Ovary (tissue), 7 donors: ENCODE measurements at regions not wholly inside any gene's neighbourhood (a gene's known extent, or its start where the extent isn't known, plus 50 kb on each side); places are given as distances from the start of the nearest gene placed in this dataset.

ENCODE experiments used
- DNase-seq, 5 donors: peaks; one replicate each; pipeline ENCODE4 v3.0.0-alpha.2; 2019 to 2020
- H3K27ac ChIP-seq, 2 donors: fragments of 200-600 bp; one replicate each; pipeline versions ENCODE4 v1.5.1 to v1.8.0; 2019 to 2022
- H3K27me3 ChIP-seq: fragments of 200-600 bp; one replicate; pipeline ENCODE4 v1.8.0; 2022
- H3K36me3 ChIP-seq: fragments of 200-600 bp; sonication (generic); one replicate; pipeline ENCODE4 v1.5.1; 2019
- H3K4me1 ChIP-seq: one replicate; pipeline ENCODE4 v1.8.1; 2013; ENCODE audit warnings: mild to moderate bottlenecking, moderate library complexity; ENCODE audit not compliant: insufficient read depth
- H3K4me3 ChIP-seq: fragments of 200-600 bp; sonication (generic); one replicate; pipeline ENCODE4 v1.5.1; 2017
- H3K9me3 ChIP-seq, 2 donors: fragments of 200-600 bp in 1 of 2; sonication (generic) in 1 of 2; one replicate each; pipeline versions ENCODE4 v1.5.1 to v1.8.1; 2013 to 2019; ENCODE audit warnings: mild to moderate bottlenecking in 1 of 2, moderate library complexity in 1 of 2
- CTCF ChIP-seq, 3 donors: fragments of 450-650 bp in 2 of 3; fragments of 200-600 bp in 1 of 3; IDR thresholded peaks; one replicate each; pipeline versions ENCODE4 v1.5.1 to v1.8.0; 2016 to 2022; ENCODE audit warnings: antibody characterized with exemption in 3 of 3, mild to moderate bottlenecking in 1 of 3
- EP300 ChIP-seq: sonication (generic); formaldehyde crosslinking; IDR thresholded peaks from one replicate; pipeline ENCODE4 v1.6.1; 2017; ENCODE audit warnings: antibody characterized with exemption
- POLR2A ChIP-seq: fragments of 450-650 bp; IDR thresholded peaks from one replicate; pipeline ENCODE4 v1.6.1; 2017; ENCODE audit warnings: antibody characterized with exemption, mild to moderate bottlenecking, moderate library complexity
- WGBS, 3 donors: extraction: QIAGEN DNeasy Blood & Tissue Kit in 1 of 3; methylation state at CpG; one replicate each; pipeline versions ENCODE4 v1.1.5 to v1.1.7; 2013 to 2017; 5-methylcytosine and 5-hydroxymethylcytosine counted together
- intact Hi-C, 4 donors: fragments of 100-400 bp; cut with DNase I; formaldehyde crosslinking; loops; one replicate each; pipeline versions ENCODE4 v1.11.0 to v1.15.1; 2022 to 2023
- donor health status: DM: no; HTN: no; CAD: no; lungs with moderate emphysema.
- donor health status: DM: no; HTN: no; CAD: no.
- donor health status: Bipolar disorder and iron deficiency.
- donor health status: DM: no; HTN: no; CAD: no.
- donor health status: DM: yes; HTN: yes; CAD: no.

GRCh38 chr2:134124047-134124753 lies 129.7 kb upstream of the MGAT5 start:
- no peaks in the 10 kb centered on the region for H3K36me3 ChIP-seq
- no peaks in the 10 kb centered on the region for H3K27me3 ChIP-seq
- no peak overlapping the region for H3K4me3 ChIP-seq
- TF ChIP-seq EP300 (no peak), POLR2A (no peak), CTCF (IDR thresholded peaks at IDR 0.05) (no peak)
- intact Hi-C loops = loop anchor here (5.0 to 10.0 kb wide), 6 partner anchors 121 to 288 kb away; partner anchors contain the start of gene MGAT5 (in 1 of the 4)
- peaks cover 14% of the 10 kb centered on the region for H3K4me1 ChIP-seq
- no peaks in the 10 kb centered on the region for H3K9me3 ChIP-seq
- no peak for DNase-seq
- H3K27ac ChIP-seq = no peak overlapping the region
- WGBS, 3 donors = 9 to 26% (median 25%) methylated on average over 3 of the region's 3 CpGs

- Histone ChIP-seq H3K36me3 (no peaks in the 10 kb centered on the region), H3K4me3 (no peak overlapping the region), H3K9me3 (no peaks in the 10 kb centered on the region), H3K4me1 (peaks cover 14% of the 10 kb centered on the region), H3K27ac (no peak overlapping the region), H3K27me3 (no peaks in the 10 kb centered on the region)
- DNase-seq = no peak
- 89 to 92% (median 89%) methylated on average over 7 of the region's 7 CpGs for WGBS, 3 donors
- intact Hi-C loops = loop anchor here in 3 of 4 donors (10.0 kb wide), 3 partner anchors 117 to 277 kb away; partner anchors contain the start of gene MGAT5 (in 1 of the 3)
- TF ChIP-seq EP300 (no peak), POLR2A (no peak), CTCF (IDR thresholded peaks at IDR 0.05) (no peak)
Observed at GRCh38 chr2:134127496-134127895, 126.4 kb upstream of the MGAT5 start.

- Histone ChIP-seq H3K27ac (no peak overlapping the region), H3K4me3 (no peak overlapping the region), H3K36me3 (no peaks in the 10 kb centered on the region), H3K4me1 (peaks cover 14% of the 10 kb centered on the region), H3K9me3 (no peaks in the 10 kb centered on the region), H3K27me3 (no peaks in the 10 kb centered on the region)
- WGBS, 3 donors = 89 to 92% (median 92%) methylated on average over 6 of the region's 6 CpGs
- intact Hi-C loops = loop anchor here in 3 of 4 donors (10.0 kb wide), 3 partner anchors 116 to 276 kb away; partner anchors contain the start of gene MGAT5 (in 1 of the 3)
- no peak for DNase-seq
- TF ChIP-seq POLR2A = no peak
- TF ChIP-seq CTCF (IDR thresholded peaks at IDR 0.05) = no peak
- no peak for TF ChIP-seq EP300
Observed at GRCh38 chr2:134128746-134129145, 125.1 kb upstream of the MGAT5 start.

- Histone ChIP-seq H3K4me3 (no peak overlapping the region), H3K4me1 (peaks cover 5% of the 10 kb centered on the region), H3K27ac (no peak overlapping the region), H3K36me3 (no peaks in the 10 kb centered on the region), H3K27me3 (no peaks in the 10 kb centered on the region), H3K9me3 (no peaks in the 10 kb centered on the region)
- intact Hi-C loops = loop anchor here in 3 of 4 donors (10.0 kb wide), 3 partner anchors 115 to 275 kb away; partner anchors contain the start of gene MGAT5 (in 1 of the 3)
- WGBS, 3 donors = 95 to 98% (median 97%) methylated on average over 17 to 42 of the region's 42 CpGs
- no peak for TF ChIP-seq CTCF (IDR thresholded peaks at IDR 0.05)
- no peak for TF ChIP-seq EP300
- TF ChIP-seq POLR2A = no peak
- peak in 1 of 5 donors; percentile 28 for DNase-seq
Observed at GRCh38 chr2:134129900-134130537, 123.9 kb upstream of the MGAT5 start.
